HG02623 (cell line): ENCODE measurements at regions not wholly inside any gene's neighbourhood (a gene's known extent, or its start where the extent isn't known, plus 50 kb on each side); places are given as distances from the start of the nearest gene placed in this dataset.

Experiments
- ATAC-seq: cut with Tn5 transposase; IDR thresholded peaks from one replicate; pipeline ENCODE4 v1.9.1; 2021; ENCODE audit warnings: moderate library complexity; ENCODE audit not compliant: unreplicated experiment

DNA sequence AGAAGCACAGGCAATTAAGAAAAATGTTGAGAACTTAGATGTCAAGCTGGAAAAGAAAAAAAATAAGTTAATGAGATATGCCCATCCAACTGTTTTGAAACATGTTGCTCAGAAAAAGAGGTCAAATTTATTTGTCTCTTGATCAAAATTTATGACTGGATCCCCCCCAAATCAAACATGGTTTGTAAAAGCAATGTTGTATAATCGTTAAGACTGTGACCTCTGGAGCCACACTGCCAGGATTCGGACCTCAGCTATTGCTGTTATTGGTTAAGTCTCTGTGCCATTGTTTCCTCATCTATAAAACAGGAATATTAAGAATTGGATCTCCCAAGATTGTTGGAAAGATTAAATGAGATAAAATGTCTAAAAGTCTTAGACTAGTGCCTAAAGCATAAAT lies 51.9 kb upstream of the LRRK2 start:
- no peak for ATAC-seq

- ATAC-seq: no peak
Observed at GRCh38 chr12:40171501-40171900, 53.3 kb upstream of the LRRK2 start.

GRCh38 chr12:40171066-40171465 lies 53.7 kb upstream of the LRRK2 start:
- ATAC-seq: no peak

- ATAC-seq: no peak
Observed at GRCh38 chr12:40170593-40170992, 54.2 kb upstream of the LRRK2 start.

GRCh38 chr12:40168868-40169267 lies 55.9 kb upstream of the LRRK2 start:
- peak; percentile 97 for ATAC-seq

- ATAC-seq: peak; percentile 21
Observed at GRCh38 chr12:40168419-40168818, 56.4 kb upstream of the LRRK2 start.

DNA sequence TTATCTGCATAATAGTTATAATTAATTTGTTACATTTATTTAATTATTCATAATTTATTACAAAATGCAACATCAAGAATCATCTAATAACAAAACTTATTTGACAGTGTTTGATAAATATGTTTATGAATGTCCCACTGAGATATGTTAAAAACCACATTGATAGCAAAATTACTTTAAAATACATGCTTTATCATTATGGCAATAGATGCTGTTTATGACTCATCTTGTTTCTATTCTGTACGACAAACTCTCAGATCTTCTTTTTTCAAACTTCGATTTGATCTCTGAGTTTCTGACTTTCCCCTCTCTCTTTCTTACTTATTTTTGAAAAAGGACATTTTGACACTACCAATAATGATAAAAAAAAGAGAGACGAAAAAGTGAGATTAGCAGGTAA lies 56.8 kb upstream of the LRRK2 start:
- ATAC-seq: no peak

DNA sequence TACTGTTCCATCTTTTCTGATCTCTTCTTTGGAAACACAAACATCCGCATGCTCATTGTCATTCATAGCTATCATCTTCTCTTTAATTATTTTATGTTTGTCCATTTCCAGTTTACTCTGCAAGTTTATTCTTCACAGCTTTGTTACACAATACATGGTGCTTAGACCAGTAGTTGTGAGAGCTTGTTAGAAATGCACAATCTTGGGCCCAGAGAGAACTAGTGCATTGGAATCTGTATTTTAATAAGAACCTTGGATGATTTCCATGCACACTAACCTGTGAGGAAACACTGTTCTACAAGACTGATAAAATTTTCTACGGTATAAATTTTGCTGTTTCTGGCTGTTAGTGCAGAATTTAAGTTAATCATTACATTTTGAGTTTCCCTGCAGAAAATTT lies 59.3 kb upstream of the SLC2A13 start:
- ATAC-seq: no peak

- no peak for ATAC-seq
Observed at GRCh38 chr12:40164034-40164433, 58.2 kb upstream of the SLC2A13 start.

DNA sequence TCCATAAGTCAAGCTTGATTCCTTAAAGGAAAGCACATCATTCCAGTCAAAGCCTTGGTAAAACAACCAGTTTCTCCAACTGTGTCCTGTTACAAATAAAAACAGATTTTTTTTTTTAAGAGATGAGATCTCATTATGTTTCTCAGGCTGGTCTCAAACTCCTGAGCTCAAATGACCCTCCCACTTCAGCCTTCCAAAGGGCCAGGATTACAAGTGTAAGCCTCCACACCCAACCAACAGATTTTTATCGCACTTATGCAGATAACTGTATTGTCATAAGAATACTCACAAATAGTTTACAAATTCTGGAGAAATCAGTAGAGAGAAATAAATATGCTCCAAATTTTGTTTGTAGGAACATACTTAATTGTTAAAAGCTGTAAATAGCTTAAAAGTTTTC lies 56.2 kb upstream of the SLC2A13 start:
- ATAC-seq: no peak

DNA sequence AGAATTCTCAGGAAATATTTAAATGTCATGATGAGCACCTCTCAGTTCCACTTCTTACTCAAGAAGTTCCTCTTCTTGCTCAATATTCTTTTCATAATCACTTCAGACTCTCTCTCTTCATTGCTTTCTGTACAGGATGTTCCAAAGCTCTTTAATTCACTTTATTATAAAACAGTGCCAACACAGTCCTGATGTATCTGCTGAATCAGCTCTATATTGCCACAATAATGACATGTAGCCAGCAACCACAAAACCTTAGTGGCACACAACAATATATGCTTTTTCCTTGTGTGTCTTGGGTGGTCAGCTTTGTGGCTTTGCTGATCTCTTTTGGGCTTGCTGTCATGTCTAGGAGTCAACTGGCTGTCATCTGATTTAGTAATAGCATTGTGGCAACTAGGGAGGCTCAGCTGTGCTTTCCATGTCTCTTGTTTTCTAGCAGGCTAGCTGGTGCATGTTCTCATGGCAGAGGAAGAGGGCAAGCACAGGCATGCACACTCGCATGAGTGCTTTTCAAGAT lies 52.8 kb upstream of the SLC2A13 start:
- ATAC-seq: peak; percentile 66

- ATAC-seq: no peak
Observed at GRCh38 chr12:40157336-40157735, 51.5 kb upstream of the SLC2A13 start.

DNA sequence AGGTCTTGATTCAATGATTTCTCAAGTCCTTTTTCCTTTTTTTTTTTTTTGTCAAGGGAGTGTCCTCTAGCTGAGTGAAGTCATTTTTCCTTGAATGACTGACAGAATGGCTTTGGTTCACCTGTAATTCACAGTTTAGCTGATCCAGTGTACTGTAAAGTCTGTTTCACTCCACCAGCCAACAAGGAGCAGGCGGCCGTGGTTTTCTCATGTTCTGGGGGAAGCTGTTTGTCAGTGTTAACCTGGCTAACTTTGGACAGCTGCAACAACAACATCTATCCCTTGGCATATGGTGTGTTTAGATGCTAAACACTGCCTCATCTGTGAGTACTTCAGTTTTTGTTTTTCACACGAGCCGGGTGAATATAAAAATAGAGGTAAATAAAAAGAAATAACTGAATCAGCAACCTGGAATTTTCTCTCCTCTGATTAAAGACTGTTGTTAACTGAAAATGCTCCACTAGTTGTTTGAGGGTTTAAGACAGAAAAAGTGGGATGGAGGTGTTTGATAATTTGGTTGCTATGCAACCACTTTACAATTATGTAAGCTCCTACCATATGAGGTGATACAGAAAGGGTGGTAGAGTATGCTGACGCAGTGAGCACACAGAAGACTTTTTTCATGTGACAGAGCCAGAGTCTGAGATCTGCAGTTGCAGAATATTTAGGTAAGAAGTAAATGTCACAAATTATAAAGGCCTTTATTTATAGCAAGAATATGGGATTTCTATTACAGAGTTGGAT lies 50.3 kb upstream of the SLC2A13 start:
- no peak for ATAC-seq
